Ascending aorta (tissue), 2 donors: ENCODE measurements at regions not wholly inside any gene's neighbourhood (a gene's known extent, or its start where the extent isn't known, plus 50 kb on each side); places are given as distances from the start of the nearest gene placed in this dataset.

ENCODE experiments used
- DNase-seq, 2 donors: peaks; one replicate each; pipeline ENCODE4 v3.0.0-alpha.2; 2019; ENCODE audit warnings: low spot score in 2 of 2
- H3K27ac ChIP-seq, 2 donors: fragments of 200-600 bp; sonication (generic); one replicate each; pipeline ENCODE4 v1.5.1; 2016 to 2017; ENCODE audit warnings: mild to moderate bottlenecking in 1 of 2
- H3K27me3 ChIP-seq: fragments of 200-600 bp; sonication (generic); one replicate; pipeline ENCODE4 v1.5.1; 2017
- H3K36me3 ChIP-seq, 2 donors: fragments of 200-600 bp; sonication (generic); one replicate each; pipeline ENCODE4 v1.5.1; 2016
- H3K4me1 ChIP-seq, 2 donors: fragments of 200-600 bp; sonication (generic); one replicate each; pipeline ENCODE4 v1.5.1; 2016 to 2017; ENCODE audit warnings: mild to moderate bottlenecking in 1 of 2
- H3K4me3 ChIP-seq, 2 donors: fragments of 200-600 bp; sonication (generic); one replicate each; pipeline ENCODE4 v1.5.1; 2016 to 2017; ENCODE audit warnings: mild to moderate bottlenecking in 1 of 2
- H3K9me3 ChIP-seq, 2 donors: fragments of 200-600 bp; sonication (generic); one replicate each; pipeline ENCODE4 v1.5.1; 2016
- intact Hi-C: fragments of 100-400 bp; cut with DNase I; formaldehyde crosslinking; loops from one replicate; pipeline ENCODE4 v1.15.1; 2023
- TF ChIP-seq, protein P1 (sequence below), 3 experiments: fragments of 200-600 bp in 2 of 3; fragments of 450-650 bp in 1 of 3; sonication (generic) in 2 of 3; IDR thresholded peaks; one replicate each; pipeline ENCODE4 v1.5.1; 2016 to 2019; ENCODE audit warnings: antibody characterized with exemption in 3 of 3, mild to moderate bottlenecking in 1 of 3, moderate library complexity in 1 of 3

DNA sequence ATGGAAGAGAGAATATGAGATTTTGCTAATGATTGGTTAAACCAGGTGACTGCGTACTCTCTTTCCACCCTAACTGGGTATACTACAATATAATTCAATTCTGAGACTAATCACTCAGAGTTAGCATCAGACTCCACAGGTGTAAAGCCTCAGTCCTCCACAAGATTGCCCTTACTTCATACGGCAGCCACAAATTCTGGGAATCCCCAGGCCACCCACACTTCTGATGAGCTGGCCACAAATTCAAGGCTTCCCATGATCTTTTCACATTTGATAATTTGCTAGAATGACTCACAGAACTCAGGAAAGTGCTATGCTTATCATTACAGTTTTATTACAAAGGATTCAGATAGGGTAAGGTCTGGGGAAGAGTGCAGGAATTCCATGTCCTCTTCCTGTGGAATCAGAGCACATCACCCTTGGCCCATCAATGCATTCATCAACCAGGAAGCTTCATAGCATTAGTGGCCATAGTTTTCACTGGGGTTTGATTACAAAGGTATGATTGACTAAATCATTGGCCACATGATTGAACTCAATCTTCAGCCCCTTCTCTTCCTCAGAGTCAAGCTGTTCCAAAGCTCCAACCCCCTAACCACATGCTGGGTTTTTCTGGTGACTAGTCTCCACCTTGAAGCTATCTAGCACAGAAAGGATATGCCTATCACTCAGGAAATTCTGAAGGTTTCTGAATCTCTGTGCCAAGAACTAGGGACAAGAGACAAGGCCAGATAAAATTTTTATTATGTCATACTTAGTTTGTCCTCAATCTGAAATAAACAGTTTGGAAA lies 131.7 kb downstream of the HHIPL2 start:
- no peak for DNase-seq
- intact Hi-C loops = no loop called here
- Histone ChIP-seq H3K27me3 (no peaks in the 10 kb centered on the region), H3K9me3 (no peaks in the 10 kb centered on the region), H3K27ac (no peak overlapping the region), H3K36me3 (no peaks in the 10 kb centered on the region), H3K4me1 (no peaks in the 10 kb centered on the region), H3K4me3 (no peak overlapping the region)
- TF ChIP-seq, protein P1, sequence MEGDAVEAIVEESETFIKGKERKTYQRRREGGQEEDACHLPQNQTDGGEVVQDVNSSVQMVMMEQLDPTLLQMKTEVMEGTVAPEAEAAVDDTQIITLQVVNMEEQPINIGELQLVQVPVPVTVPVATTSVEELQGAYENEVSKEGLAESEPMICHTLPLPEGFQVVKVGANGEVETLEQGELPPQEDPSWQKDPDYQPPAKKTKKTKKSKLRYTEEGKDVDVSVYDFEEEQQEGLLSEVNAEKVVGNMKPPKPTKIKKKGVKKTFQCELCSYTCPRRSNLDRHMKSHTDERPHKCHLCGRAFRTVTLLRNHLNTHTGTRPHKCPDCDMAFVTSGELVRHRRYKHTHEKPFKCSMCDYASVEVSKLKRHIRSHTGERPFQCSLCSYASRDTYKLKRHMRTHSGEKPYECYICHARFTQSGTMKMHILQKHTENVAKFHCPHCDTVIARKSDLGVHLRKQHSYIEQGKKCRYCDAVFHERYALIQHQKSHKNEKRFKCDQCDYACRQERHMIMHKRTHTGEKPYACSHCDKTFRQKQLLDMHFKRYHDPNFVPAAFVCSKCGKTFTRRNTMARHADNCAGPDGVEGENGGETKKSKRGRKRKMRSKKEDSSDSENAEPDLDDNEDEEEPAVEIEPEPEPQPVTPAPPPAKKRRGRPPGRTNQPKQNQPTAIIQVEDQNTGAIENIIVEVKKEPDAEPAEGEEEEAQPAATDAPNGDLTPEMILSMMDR (IDR thresholded peaks at IDR 0.05) = no peak

DNA sequence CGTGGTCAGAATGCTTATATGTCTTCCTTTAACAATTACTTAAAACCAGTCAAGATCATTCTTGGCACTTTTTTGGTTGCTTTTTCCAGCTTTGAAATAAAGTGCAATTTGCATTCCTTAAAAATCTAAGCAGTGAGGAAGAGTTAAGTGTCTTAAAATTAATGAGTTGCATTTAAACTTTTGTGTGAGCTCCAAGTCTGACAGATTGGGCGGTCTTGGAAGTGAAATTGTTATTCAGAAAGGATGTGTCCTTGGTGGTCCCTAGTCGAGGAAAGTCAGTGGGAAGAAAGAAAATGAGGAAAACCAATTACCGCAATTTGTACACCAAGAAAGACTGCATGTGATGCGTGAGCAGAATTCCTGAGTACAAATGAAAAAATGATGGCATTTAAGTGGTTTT lies 132.5 kb downstream of the HHIPL2 start:
- Histone ChIP-seq H3K27me3 (no peaks in the 10 kb centered on the region), H3K36me3 (no peaks in the 10 kb centered on the region), H3K4me3 (no peak overlapping the region), H3K27ac (no peak overlapping the region), H3K4me1 (no peaks in the 10 kb centered on the region), H3K9me3 (no peaks in the 10 kb centered on the region)
- intact Hi-C loops = no loop called here
- no peak for DNase-seq
- TF ChIP-seq, protein P1 (IDR thresholded peaks at IDR 0.05) = no peak

DNA sequence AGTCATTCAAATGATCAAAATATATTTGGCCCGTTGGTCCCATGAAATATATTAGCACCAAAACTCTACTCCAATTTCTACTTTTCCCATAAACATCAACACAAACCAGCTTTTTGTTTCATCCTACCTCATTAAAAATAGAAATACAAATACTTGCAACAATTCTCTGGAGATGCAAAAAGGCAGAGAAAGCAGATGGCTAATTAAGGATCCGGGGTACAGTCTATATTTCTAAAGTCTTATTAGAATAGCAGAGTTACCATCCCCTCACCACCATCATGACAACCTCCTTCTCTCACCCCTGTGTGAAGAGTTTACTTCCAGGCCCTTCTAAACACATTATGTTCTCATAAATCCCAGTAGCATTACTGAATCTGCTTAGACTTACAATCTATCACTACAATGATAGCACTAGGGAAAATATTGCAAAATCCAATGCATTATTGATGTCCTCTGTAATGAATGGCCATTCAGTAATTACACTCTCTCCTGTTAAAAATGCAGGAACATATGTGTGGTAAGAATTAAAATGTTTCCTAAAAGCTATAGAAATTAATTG lies 133.8 kb downstream of the HHIPL2 start:
- Histone ChIP-seq H3K9me3 (peaks cover 0 to 4% of the 10 kb centered on the region in 2 donors), H3K27me3 (no peaks in the 10 kb centered on the region), H3K27ac (no peak overlapping the region), H3K36me3 (no peaks in the 10 kb centered on the region), H3K4me1 (no peaks in the 10 kb centered on the region), H3K4me3 (no peak overlapping the region)
- DNase-seq = no peak
- intact Hi-C loops = no loop called here
- TF ChIP-seq, protein P1 (IDR thresholded peaks at IDR 0.05) = no peak

DNA sequence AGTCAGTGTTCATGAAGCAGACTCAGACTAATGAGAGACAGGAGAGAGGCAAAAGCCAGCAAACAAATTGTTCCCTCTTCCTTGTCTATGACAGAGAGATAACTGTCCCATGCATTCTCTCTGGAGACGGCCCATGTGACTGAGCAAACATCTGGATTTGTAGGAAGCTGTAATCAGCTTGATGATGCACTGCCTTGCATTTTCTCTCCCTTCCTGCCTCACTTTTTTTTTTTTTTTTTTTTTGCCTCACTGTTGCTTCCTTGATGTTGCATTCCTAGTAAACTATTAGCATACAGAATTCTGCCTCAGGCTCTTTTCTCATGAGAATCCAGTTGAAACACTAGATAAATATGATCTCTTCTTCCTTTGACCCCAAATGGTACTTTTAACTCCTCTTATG lies 134.5 kb downstream of the HHIPL2 start:
- Histone ChIP-seq H3K27me3 (no peaks in the 10 kb centered on the region), H3K36me3 (no peaks in the 10 kb centered on the region), H3K9me3 (peaks cover 0 to 4% of the 10 kb centered on the region in 2 donors), H3K27ac (no peak overlapping the region), H3K4me1 (no peaks in the 10 kb centered on the region), H3K4me3 (no peak overlapping the region)
- DNase-seq = no peak
- intact Hi-C loops = no loop called here
- TF ChIP-seq, protein P1 (IDR thresholded peaks at IDR 0.05) = no peak

DNA sequence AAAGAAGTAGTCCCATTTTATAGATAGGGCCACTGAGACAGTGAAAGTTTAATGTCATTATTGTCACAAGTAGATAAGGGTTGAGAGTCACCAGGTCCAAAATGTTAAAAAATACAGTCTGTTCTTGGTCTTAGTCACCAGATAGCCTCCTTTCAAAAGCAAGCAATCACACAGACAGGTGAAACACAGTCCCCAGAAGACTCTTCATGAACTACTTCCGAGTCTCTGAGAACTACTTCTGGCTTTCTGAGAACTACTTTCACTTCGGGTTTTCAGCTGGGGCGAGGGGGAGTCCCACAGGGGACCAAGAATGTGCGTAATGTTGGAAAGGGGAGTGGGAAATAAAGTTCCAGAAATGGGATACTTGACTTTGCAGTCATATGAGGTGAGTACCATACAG lies 143.2 kb downstream of the HHIPL2 start:
- no peak for DNase-seq
- Histone ChIP-seq H3K4me1 (no peaks in the 10 kb centered on the region), H3K9me3 (peaks cover 0 to 4% of the 10 kb centered on the region in 2 donors), H3K27me3 (no peaks in the 10 kb centered on the region), H3K27ac (no peak overlapping the region), H3K4me3 (no peak overlapping the region), H3K36me3 (no peaks in the 10 kb centered on the region)
- TF ChIP-seq, protein P1 (IDR thresholded peaks at IDR 0.05) = no peak
- intact Hi-C loops = no loop called here
